K562 (cell line): ENCODE measurements at regions not wholly inside any gene's neighbourhood (a gene's known extent, or its start where the extent isn't known, plus 50 kb on each side); places are given as distances from the start of the nearest gene placed in this dataset.
"Not testable (repeated sequence)": the region's sequence is repeated elsewhere in the genome, so short reads cannot be mapped to it uniquely, and the experiment has no call there.

ENCODE experiments used
- REST ChIP-seq, 2 experiments: fragments of 450-650 bp; formaldehyde crosslinking in 1 of 2; IDR thresholded peaks; 2 replicates each; pipeline versions ENCODE4 v1.4.0 to v1.6.1; 2014 to 2020; ENCODE audit warnings: mild to moderate bottlenecking in 2 of 2, borderline replicate concordance in 1 of 2, low read depth in 1 of 2
- VEZF1 ChIP-seq: fragments of 200-800 bp; sonication (Bioruptor generic); IDR thresholded peaks from 2 replicates; pipeline ENCODE4 v1.6.1; 2017; ENCODE audit warnings: missing genetic modification characterization, missing compliant biosample characterization

- peak; percentile 31; the same call in 1 of the 2 replicates for TF ChIP-seq REST (IDR thresholded peaks at IDR 0.05; ENCODE audit: borderline replicate concordance)
- TF ChIP-seq REST (CRISPR knock-in tag; IDR thresholded peaks at IDR 0.05; ENCODE audit: low read depth): not testable (repeated sequence)
- TF ChIP-seq VEZF1: peak; percentile 36; the same call in 1 of the 2 replicates
Observed at GRCh38 chr5:62223312-62223670, 82.7 kb upstream of the KIF2A start (continued).
